HG03469 (cell line): ENCODE measurements at regions not wholly inside any gene's neighbourhood (a gene's known extent, or its start where the extent isn't known, plus 50 kb on each side); places are given as distances from the start of the nearest gene placed in this dataset.

ENCODE experiments used
- ATAC-seq: cut with Tn5 transposase; IDR thresholded peaks from one replicate; pipeline ENCODE4 v1.9.1; 2021; ENCODE audit warnings: mild to moderate bottlenecking, moderate library complexity, moderate number of reproducible peaks; ENCODE audit not compliant: unreplicated experiment

GRCh38 chr2:145138626-145139025 is 618.7 kb upstream of the ZEB2 start:
- no peak for ATAC-seq

GRCh38 chr2:145137901-145138300 is 618.0 kb upstream of the ZEB2 start:
- no peak for ATAC-seq

GRCh38 chr2:145137211-145137610 is 617.3 kb upstream of the ZEB2 start:
- ATAC-seq = no peak

- no peak for ATAC-seq
These were observed 616.8 kb upstream of the ZEB2 start for GRCh38 chr2:145136702-145137101.

GRCh38 chr2:145126146-145126545 is 606.2 kb upstream of the ZEB2 start:
- no peak for ATAC-seq

GRCh38 chr2:145124085-145124484 is 604.2 kb upstream of the ZEB2 start:
- no peak for ATAC-seq

- no peak for ATAC-seq
These were observed 603.7 kb upstream of the ZEB2 start for GRCh38 chr2:145123606-145124005.

- peak; percentile 88 for ATAC-seq
These were observed 599.3 kb upstream of the ZEB2 start for GRCh38 chr2:145119225-145119624.

- ATAC-seq = no peak
These were observed 597.2 kb upstream of the ZEB2 start for GRCh38 chr2:145116834-145117725.

GRCh38 chr2:145116056-145116455 is 596.1 kb upstream of the ZEB2 start:
- ATAC-seq = no peak

GRCh38 chr2:145114726-145115125 is 594.8 kb upstream of the ZEB2 start:
- ATAC-seq = no peak

- ATAC-seq = no peak
These were observed 592.5 kb upstream of the ZEB2 start for GRCh38 chr2:145112467-145112866.

GRCh38 chr2:145110668-145111356 is 590.9 kb upstream of the ZEB2 start:
- no peak for ATAC-seq

GRCh38 chr2:145108959-145109710 is 589.2 kb upstream of the ZEB2 start:
- no peak for ATAC-seq

GRCh38 chr2:145108361-145108778 is 588.5 kb upstream of the ZEB2 start:
- ATAC-seq = no peak

GRCh38 chr2:145106293-145106692 is 586.4 kb upstream of the ZEB2 start:
- no peak for ATAC-seq

GRCh38 chr2:145102706-145103105 is 582.8 kb upstream of the ZEB2 start:
- no peak for ATAC-seq

GRCh38 chr2:145100301-145100700 is 580.4 kb upstream of the ZEB2 start:
- no peak for ATAC-seq

GRCh38 chr2:145096582-145096981 is 576.7 kb upstream of the ZEB2 start:
- ATAC-seq = no peak

GRCh38 chr2:145095641-145096435 is 575.9 kb upstream of the ZEB2 start:
- ATAC-seq = no peak

GRCh38 chr2:145094370-145094769 is 574.5 kb upstream of the ZEB2 start:
- no peak for ATAC-seq
